ENCODE measurements at regions not wholly inside any gene's neighbourhood (a gene's known extent, or its start where the extent isn't known, plus 50 kb on each side); places are given as distances from the start of the nearest gene placed in this dataset.

DNA sequence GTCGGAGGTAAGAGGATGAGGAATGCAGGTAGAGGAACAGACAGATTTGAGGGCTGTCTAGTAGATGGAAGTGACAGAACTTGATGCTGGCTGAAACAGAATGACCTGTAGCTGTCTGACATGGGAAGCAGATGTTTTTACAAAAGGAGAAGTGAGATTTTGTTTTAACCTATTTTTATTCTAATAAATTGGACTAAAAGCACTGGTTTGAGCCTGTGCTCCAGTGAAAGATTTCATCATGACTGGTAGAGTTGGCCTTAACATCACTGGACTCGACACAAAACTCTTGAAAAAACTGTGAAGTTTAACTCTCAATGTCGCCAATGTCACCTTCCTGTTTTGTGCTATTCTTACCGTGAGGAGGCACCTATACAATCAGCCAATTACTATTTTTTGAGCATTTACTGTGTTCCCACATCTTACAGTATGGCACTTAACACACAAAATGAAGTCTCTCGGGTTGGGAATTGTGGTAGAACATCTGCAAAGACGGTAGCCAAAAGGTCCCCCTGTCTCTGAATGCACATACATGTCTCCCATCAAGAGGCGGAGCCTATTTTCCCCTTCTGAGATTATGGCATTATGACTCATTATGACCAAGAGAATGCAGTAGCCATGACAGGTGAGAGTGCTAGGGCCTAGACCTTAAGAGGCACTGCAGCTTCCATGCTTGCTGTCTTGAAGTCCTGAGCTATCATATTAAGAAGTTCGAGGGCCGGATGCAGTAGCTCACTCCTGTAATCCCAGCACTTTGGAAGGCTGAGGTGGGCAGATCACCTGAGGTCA lies 93.2 kb downstream of the FOXF2 start:
- peak; percentile 23 for DNase-seq (ENCODE audit: low read depth)

DNA sequence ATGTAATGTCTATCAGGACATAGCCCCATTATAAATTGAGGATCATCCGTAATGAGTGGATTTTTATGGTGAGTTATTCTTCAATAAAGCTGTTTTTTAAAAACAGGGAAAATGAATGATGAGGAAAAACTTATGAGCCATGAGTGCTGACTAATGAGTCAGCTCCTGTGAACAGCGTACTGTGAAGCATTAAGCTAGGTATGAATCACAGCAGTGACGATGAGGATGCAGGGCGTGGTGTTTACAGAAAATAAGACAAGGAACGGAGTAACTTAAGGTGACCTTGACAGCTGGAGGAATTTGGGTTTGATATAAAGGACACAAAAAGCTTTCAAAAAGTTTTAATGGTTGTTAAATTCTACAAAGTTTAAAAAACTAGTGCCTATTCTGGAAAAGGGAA lies 96.3 kb downstream of the FOXF2 start:
- peak; percentile 60 for DNase-seq (ENCODE audit: low read depth)

DNA sequence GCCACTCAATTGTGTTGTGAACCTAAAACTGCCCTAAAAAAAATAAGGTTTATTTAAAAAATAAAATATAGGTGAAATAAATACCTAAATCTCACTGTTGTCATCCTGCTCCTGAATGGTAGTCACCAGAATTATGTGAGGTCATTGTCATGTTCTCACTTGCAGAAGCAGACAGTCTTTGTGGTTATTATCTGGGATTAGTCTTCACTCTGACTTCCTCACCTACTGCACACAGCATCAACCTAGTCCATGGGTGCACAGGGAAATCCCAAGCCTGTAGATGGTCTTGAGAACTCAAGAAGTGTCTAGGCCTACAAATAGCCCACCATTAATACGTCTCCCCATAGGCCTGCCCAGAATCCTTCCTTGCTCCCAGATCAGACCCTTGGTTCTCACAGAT lies 97.0 kb downstream of the FOXF2 start:
- no peak for DNase-seq (ENCODE audit: low read depth)

DNA sequence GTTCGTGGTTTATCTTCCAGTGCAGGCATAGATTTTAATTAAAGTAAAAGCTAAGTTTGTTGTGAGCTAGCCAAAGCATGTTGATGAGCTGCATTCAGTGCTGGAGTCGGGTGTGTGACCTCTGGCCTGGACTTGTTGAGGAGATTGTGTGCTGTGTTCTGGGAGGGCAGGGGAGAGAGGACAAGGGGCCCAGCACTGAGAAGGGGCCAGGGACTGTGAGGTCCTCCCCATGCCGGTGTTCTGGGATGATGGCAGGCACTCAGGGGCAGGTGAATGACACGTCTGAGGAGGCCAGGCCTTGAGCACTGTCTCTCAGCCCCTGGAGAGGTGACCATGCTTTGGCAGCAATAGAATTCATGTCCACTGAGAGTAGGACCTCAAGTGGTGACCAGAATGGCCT lies 97.9 kb downstream of the FOXF2 start:
- DNase-seq (ENCODE audit: low read depth) = no peak

DNA sequence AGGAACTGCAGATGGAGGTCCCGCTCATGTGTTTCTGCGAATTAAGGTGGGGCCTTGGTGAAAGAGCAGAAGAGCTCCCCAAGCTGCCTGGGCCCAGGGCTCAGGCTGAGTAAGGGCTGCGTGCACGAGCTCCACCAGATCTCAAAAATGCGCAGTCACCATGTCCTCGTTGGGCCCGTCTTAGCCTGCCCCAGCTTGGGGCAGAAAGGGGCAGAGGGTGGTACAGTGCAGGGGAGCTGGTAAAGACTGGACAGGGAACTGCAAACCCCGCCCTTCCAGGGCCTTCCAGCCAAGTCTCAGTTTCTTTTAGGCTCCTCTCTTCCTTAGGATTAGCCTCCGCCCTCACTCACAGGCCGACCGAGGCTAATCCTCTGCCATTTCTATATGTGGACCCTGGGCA lies 101.6 kb downstream of the FOXF2 start:
- DNase-seq (ENCODE audit: low read depth) = no peak

DNA sequence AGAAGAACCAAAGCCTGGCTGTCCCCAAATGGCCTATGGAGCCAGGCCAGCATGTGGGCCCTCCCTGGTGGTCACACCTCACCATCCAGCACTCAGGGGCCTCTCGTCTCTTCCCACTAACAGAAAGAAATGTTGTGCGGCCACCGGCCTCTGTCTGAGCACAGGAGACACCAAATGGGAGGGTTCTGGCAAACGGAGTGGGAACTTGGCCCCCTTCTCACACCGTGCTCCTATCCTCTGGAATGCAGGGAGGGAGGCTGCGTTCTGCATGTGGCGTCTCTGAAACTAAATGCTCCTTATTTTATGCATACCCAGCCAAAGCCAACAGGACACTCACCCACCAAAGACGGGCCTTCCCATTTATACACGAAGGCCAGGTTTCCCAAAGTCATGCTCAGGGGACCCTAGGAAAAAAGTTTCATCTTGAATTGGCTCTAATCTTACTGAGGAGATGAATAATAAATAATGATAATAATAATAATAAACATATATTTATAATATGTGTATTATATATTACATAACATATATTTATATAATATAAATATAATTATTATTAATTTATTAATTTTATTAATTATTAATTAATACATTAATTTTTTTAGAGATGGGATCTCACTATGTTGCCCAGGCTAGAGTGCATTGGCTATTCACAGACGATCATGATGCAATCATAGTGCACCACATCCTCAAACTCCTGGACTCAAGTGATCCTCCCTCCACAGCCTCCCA lies 102.4 kb downstream of the FOXF2 start:
- DNase-seq (ENCODE audit: low read depth) = no peak

DNA sequence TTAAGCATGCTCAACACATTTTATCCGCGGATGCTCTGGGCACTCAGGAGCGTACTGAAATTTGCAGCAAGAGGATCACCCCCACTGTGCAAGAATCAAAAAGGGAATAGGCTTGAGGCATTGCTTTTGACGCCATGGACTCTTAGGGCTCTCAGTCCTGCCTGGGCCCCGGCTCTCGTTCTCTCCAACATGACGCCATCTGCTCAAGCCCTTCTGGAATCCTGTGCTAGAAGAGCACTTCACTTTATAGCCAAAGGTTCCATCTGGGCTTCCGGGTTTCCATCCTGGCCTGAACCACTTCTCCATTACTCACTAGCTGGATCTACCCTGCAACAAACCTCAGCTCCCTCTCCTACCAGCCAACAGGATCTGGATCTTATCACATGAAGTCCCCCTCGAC lies 105.3 kb downstream of the FOXF2 start:
- DNase-seq (ENCODE audit: low read depth) = no peak

DNA sequence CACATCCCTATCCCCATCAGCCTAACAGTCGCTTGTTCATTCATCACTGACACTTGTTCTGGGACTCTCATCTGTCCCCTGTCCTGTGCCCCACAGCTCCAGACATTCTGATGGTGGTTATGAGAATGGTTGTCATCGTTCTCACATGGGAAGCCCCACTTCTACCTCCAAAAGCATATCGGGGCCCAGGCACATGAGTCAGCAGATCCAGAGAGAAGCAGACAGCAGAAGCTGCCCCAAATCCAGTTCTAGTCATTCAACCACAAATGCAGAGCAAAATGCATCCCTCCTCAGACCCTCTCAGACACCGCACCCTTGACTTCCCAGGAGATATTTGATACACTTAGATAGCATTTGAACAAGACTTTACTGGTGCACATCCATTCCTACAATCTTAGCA lies 106.0 kb downstream of the FOXF2 start:
- no peak for DNase-seq (ENCODE audit: low read depth)

DNA sequence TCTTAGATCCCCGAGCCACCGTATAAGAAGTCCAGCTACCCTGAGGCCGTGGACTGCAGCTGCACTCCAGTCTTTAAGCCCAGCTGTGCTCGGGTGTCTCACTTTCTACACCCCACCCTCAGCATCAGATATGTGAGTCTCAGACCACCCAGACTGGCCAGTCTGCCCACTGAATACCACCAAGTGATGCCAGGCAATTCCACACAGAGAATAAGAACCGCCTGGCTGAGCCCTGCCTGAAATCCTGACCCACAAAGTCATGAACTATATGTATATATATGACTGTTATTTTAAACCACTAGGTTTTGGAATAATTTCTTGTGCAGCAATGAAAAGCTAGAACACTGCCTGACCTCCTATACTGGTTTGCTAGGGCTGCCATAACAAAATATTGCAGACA lies 106.7 kb downstream of the FOXF2 start:
- no peak for DNase-seq (ENCODE audit: low read depth)

DNA sequence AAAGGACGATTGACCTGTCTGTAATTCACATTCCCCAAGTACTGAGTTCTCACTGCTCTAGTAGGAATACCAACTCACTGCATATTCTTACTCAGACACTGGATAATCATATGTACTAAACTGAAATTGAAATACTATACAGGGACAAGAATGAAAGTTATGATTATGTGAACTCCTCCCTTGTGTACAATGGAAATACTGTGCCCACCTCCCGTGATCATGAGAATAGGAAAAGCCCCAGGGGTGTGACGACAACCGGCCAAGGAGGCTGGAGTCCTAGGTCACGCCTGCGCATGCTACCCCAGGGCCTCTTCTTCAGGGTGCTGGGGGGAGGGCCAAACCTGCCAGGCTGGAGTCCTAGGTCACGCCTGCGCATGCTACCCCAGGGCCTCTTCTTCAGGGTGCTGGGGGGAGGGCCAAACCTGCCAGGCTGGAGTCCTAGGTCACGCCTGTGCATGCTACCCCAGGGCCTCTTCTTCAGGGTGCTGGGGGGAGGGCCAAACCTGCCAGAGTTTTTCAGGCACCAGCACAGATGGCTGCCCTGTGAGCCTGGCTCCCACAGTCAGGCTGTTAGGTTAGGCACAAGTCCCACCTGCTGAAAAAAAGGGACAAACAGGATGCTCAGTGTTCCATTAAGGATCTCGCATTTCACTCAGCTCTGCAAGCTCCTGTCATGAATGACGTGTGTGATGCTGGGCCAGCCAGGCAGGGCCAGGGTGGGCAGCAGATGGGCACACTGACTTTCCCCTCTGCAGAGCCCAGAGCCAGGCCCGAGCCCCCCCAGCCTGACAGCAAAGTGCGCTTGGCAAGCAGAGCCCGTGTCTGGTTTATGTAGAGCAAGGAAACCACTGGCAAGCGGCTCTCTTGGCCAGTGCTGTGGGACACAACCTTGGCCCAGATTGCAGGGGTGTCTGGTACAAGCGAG lies 107.7 kb downstream of the FOXF2 start:
- DNase-seq (ENCODE audit: low read depth) = no peak

DNA sequence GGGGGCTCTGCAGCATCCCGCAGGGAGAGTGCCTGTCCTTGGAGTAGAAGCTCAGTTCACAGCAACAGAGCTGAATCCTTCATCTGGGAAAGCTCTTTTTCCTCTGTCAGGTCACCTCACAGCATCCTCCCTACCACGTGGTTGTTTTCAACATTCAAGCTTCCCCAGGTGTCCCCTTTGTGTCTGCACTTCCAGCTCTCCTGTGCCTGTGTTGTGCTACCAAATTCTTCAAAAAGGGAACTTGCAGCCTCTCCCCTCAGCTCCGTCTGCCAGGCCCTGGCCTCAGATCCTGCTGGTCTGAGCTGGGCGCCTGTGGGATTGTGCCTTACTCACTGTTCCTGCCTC lies 108.4 kb downstream of the FOXF2 start:
- no peak for DNase-seq (ENCODE audit: low read depth)

DNA sequence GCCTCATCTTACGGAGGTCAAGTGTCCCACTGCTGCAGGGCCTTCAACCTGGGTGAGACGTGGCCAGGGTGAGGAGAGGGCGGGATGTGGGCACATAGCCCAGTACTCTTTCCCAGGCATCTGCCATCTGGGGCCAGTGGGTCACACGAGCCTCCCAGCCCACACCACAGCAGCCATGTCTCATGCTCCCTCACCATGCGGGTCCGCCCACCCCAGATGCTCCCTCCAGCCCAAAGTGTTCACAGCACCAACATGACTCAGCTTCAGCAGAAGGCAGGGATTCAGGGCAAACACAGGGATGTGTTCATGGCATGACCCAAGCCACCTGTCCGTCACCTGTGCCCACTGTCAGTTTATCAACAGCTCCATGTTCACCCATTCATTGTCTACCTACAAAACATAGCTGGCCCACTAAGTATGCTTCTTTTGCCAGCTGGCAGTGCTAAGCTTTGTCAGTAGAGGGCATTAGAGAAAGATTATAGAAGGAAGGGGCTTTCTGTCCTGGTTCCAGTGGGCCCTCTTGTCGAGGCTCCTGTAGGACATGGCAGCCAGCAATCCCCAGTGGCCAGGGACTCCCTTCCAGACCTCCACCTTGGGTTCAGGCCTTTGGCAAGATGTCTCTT lies 109.2 kb downstream of the FOXF2 start:
- DNase-seq (ENCODE audit: low read depth) = peak; percentile 74

DNA sequence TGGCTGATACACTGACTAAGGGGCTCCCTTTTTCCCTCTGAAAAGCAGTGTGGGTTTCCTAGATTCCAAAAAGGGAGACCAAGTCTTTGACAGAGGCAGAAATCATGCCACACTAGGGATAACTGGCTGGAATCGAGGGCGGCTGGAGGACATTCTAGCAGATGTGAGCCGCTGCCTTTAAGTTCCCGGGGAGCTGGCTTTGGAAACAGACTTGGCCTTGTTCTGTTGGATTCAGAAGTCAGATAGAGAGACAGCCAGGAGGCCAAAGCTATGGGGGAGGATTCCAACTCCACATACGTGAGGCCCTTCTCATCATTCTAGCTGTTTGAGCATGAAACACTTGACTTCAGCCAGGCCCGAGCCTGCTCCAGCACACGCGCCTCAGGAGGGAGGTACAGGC lies 109.9 kb upstream of the FOXC1 start:
- DNase-seq (ENCODE audit: low read depth) = no peak

DNA sequence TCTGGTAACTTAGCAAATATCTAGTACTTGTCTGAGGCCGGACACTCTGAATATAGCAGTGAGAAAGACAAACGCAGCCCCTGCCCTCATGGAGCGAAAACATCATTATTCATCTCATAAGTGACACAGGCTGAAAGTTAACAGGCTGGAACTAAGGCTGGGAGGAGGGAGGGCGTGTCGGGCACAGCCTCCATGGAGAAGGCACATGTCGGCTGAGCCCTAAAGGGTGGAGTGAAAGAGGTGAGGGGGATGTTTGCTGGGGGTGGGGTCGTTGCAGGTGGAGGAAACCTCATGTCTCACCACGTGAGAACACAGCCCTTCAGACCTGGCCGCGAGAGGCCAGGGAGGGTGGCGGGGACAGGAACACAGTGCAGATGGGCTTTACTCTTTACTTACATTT lies 108.8 kb upstream of the FOXC1 start:
- DNase-seq (ENCODE audit: low read depth) = no peak

DNA sequence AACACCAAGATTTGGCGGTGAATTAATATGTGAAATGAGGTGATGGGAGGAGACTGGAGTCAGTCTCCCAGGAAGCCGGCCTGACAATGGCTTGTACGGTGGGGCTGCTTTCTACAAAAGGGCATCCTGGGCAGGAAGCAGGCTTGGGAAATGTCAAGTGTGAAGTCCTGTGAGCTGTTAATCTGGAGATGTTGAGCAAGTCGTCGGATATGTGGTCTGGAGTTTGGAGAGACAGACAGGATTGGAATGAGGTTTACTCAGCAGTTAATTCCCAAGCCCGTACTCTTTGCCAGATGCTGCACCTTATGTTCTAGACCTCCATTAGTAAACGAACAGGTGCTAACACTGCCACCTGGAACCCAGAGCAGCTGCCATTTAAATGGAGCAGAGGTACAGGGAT lies 107.7 kb upstream of the FOXC1 start:
- DNase-seq (ENCODE audit: low read depth) = no peak

DNA sequence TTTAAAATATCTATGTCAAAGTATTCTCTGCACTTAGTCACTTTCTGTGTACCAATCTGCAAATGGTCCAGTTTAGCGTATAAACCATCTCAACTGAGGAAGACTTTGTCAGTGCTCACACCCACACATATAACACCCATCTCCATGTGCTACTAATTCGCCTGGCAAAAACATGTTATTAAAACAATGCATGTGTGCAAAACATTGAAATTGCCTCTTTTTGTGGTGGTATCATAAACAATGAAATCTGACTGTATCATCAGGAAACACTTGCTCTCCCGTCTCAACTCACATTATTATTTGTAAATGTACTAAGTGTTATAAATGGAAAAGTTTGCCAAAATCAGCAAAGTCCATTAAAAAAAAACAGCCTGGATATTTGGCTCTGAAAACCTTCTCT lies 105.9 kb upstream of the FOXC1 start:
- no peak for DNase-seq (ENCODE audit: low read depth)

DNA sequence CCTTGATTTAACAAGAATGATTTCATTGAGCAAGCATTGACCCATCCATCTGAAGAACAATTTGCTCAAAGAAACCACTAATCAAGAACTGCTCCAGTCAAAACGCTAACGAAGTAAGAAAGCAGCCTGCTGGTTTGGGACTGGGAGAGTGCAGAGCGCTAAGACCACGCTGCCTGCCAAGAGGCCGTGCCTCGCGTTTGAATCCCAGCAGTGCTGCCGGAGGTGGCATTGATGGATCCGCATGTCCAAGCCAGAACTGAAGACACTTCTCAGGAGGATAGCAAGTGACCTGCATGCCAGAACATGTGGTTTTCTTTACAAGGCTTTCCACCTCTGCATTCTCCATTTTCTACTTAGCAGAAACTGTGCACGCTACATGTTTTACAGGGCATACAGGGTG lies 105.2 kb upstream of the FOXC1 start:
- DNase-seq (ENCODE audit: low read depth) = no peak

DNA sequence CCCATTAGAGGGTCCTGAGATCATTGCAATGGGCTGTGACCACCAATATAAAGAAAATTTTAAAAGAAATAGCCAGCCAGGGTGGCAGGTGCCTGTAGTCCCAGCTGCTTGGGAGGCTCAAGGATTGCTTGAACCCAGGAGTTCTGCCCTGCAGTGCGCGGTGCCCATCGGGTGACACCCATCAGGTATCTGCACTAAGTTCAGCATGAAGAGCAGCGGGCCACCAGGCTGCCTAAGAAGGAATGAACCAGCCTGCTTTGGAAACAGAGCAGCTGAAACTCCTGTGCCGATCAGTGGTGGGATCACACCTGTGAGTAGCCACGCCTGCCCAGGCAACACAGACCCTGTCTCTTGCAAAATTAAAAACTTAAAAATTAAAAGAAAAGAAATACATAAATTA lies 102.5 kb upstream of the FOXC1 start:
- DNase-seq (ENCODE audit: low read depth) = no peak

DNA sequence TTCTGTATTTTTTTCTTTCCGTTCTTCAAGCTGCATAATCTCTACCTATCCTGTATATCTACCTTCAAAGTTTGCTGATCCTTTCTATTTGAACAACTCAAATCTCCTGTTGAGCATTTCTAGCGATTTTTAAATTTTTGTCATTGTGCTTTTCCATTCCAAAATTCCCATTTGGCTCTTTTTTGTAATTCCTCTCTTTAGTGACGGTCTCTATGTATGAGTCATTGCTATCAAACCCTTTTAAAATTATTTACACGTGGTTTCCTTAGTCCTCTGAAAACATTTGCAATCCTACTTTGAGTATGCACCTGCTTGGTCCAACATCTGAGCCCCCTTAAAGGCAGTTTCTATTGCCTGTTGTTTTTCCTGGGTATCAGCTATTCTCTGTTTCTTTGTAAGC lies 100.5 kb upstream of the FOXC1 start:
- no peak for DNase-seq (ENCODE audit: low read depth)

DNA sequence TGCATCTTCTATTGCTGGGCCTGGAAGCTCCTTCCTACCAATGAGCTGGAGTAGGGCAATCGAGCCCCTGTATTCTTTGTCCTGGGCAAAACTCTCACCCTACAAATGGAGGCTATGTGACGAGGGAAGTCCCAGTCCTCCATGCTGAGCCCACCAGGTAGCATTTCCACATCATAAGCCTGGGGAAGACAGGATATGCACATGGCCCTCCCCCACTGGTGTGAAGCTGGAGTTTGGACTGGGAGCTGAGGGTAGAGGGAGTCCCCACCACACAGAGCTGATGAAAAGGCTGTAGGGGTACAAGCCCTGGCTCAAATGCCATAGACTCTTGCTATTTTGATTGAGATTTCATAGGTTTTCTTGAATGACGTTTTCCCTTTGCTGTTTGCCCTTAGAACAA lies 99.5 kb upstream of the FOXC1 start:
- no peak for DNase-seq (ENCODE audit: low read depth)

DNA sequence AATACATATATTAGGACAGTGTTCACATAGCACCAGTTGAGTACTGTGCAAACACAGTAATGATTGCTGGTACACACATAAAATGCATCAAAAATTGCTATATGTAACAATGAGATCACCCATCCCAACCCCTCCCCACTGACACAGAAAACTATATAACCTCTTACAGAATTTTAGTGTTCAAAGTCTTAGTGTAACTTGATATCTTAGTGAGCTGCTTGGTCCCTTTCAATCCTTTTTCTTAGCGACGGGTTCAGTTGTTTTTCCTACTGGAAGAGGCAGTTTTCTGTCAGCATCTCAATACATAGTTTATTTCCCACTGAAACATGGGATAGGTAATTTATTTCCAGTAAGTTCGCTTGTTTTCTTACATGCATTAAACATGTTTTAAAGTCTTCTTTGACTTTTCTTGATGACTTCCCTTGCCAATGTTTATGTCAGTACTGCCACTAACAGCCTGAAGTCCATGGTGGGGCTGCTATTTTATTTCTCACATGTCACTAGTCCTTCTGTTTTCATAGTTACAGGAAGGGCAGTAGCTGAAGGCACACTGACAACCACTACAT lies 96.4 kb upstream of the FOXC1 start:
- no peak for DNase-seq (ENCODE audit: low read depth)
